Progenitor cell of endocrine pancreas (in vitro differentiated cells): ENCODE measurements at regions not wholly inside any gene's neighbourhood (a gene's known extent, or its start where the extent isn't known, plus 50 kb on each side); places are given as distances from the start of the nearest gene placed in this dataset.

Experiments used
- DNase-seq: peaks from one replicate; pipeline ENCODE4 v3.0.0; 2021; ENCODE audit warnings: low spot score; ENCODE audit not compliant: unreplicated experiment
- H3K27ac Mint-ChIP-seq: 2 replicates; pipeline ENCODE4 v1.8.0; 2021; ENCODE audit warnings: mild to moderate bottlenecking, moderate library complexity, mixed read lengths
- H3K27me3 Mint-ChIP-seq: 2 replicates; pipeline ENCODE4 v1.8.0; 2021; ENCODE audit warnings: mixed read lengths
- H3K36me3 Mint-ChIP-seq: 2 replicates; pipeline ENCODE4 v1.8.0; 2022; ENCODE audit warnings: mixed read lengths; ENCODE audit not compliant: insufficient read depth
- H3K4me1 Mint-ChIP-seq: 2 replicates; pipeline ENCODE4 v1.8.0; 2021; ENCODE audit warnings: low read depth, mixed read lengths
- H3K4me3 Mint-ChIP-seq: 2 replicates; pipeline ENCODE4 v1.8.0; 2021; ENCODE audit warnings: low read depth, mild to moderate bottlenecking, moderate library complexity, mixed read lengths
- H3K9me3 Mint-ChIP-seq: 2 replicates; pipeline ENCODE4 v1.8.0; 2021; ENCODE audit warnings: low read depth, mixed read lengths
- CTCF ChIP-seq: fragments of 200-600 bp; sonication (generic); IDR thresholded peaks from one replicate; pipeline ENCODE4 v1.5.0; 2021; ENCODE audit warnings: antibody characterized with exemption, mild to moderate bottlenecking; ENCODE audit not compliant: unreplicated experiment

GRCh38 chr7:46212425-46213153 lies 291.5 kb upstream of the IGFBP3 start:
- no peaks in the 10 kb centered on the region for H3K36me3 Mint-ChIP-seq
- H3K4me1 Mint-ChIP-seq = peaks cover 15% of the 10 kb centered on the region
- H3K9me3 Mint-ChIP-seq = no peaks in the 10 kb centered on the region
- no peak overlapping the region for H3K4me3 Mint-ChIP-seq
- TF ChIP-seq CTCF = no peak
- H3K27me3 Mint-ChIP-seq = no peaks in the 10 kb centered on the region
- no peak overlapping the region for H3K27ac Mint-ChIP-seq
- no peak for DNase-seq

- H3K27ac Mint-ChIP-seq = no peak overlapping the region
- H3K36me3 Mint-ChIP-seq = no peaks in the 10 kb centered on the region
- no peak for TF ChIP-seq CTCF
- no peaks in the 10 kb centered on the region for H3K9me3 Mint-ChIP-seq
- peaks cover 14% of the 10 kb centered on the region for H3K4me1 Mint-ChIP-seq
- no peaks in the 10 kb centered on the region for H3K27me3 Mint-ChIP-seq
- no peak overlapping the region for H3K4me3 Mint-ChIP-seq
- DNase-seq = no peak
Observed at GRCh38 chr7:46210467-46210866, 289.4 kb upstream of the IGFBP3 start.

GRCh38 chr7:46209611-46210388 lies 288.7 kb upstream of the IGFBP3 start:
- Mint-ChIP-seq H3K27me3 (no peaks in the 10 kb centered on the region), H3K27ac (no peak overlapping the region)

GRCh38 chr7:46208635-46209525 lies 287.8 kb upstream of the IGFBP3 start:
- H3K9me3 Mint-ChIP-seq = no peaks in the 10 kb centered on the region
- H3K27me3 Mint-ChIP-seq = no peaks in the 10 kb centered on the region
- H3K27ac Mint-ChIP-seq = peak overlapping the region; percentile 77
- H3K4me1 Mint-ChIP-seq = peaks cover 13% of the 10 kb centered on the region
- no peak overlapping the region for H3K4me3 Mint-ChIP-seq
- DNase-seq = no peak
- TF ChIP-seq CTCF = no peak
- no peaks in the 10 kb centered on the region for H3K36me3 Mint-ChIP-seq

More at GRCh38 chr7:46209611-46210388, 288.7 kb upstream of the IGFBP3 start:
- no peak for TF ChIP-seq CTCF
- no peak overlapping the region for H3K4me3 Mint-ChIP-seq
- H3K4me1 Mint-ChIP-seq = peaks cover 13% of the 10 kb centered on the region
- no peaks in the 10 kb centered on the region for H3K36me3 Mint-ChIP-seq
- H3K9me3 Mint-ChIP-seq = no peaks in the 10 kb centered on the region
- no peak for DNase-seq
